Neuronal stem cell (in vitro differentiated cells): ENCODE measurements at regions not wholly inside any gene's neighbourhood (a gene's known extent, or its start where the extent isn't known, plus 50 kb on each side); places are given as distances from the start of the nearest gene placed in this dataset.
A peak's percentile ranks its signal among the peaks of the same experiment; 100 is the strongest.

ENCODE experiments used
- DNase-seq: peaks from one replicate; pipeline ENCODE4 v3.0.0-alpha.2; 2013; ENCODE audit warnings: low spot score
- H2AFZ ChIP-seq: one replicate; pipeline ENCODE4 v1.6.1; 2013; ENCODE audit warnings: mild to moderate bottlenecking, low read length, inconsistent platforms
- H2AK5ac ChIP-seq: 2 replicates; pipeline ENCODE4 v1.6.1; 2013; ENCODE audit warnings: low read depth, mild to moderate bottlenecking, inconsistent platforms, low read length, moderate library complexity, mixed read lengths
- H2BK120ac ChIP-seq: 2 replicates; pipeline ENCODE4 v1.6.1; 2013; ENCODE audit warnings: low read depth, mild to moderate bottlenecking, inconsistent platforms, low read length, moderate library complexity, mixed read lengths
- H2BK12ac ChIP-seq: one replicate; pipeline ENCODE4 v1.6.1; 2013; ENCODE audit warnings: low read length, inconsistent platforms
- H2BK15ac ChIP-seq: 2 replicates; pipeline ENCODE4 v1.6.1; 2013; ENCODE audit warnings: mild to moderate bottlenecking, low read length, inconsistent platforms, mixed read lengths
- H2BK5ac ChIP-seq: one replicate; pipeline ENCODE4 v1.6.1; 2013; ENCODE audit warnings: inconsistent platforms, mild to moderate bottlenecking, low read length, moderate library complexity
- H3K14ac ChIP-seq: one replicate; pipeline ENCODE4 v1.6.1; 2013; ENCODE audit warnings: low read length, inconsistent platforms
- H3K18ac ChIP-seq: 2 replicates; pipeline ENCODE4 v1.6.1; 2013; ENCODE audit warnings: low read length, inconsistent platforms
- H3K23ac ChIP-seq: 2 replicates; pipeline ENCODE4 v1.6.1; 2013; ENCODE audit warnings: low read depth, mild to moderate bottlenecking, mixed read lengths, low read length, inconsistent platforms; ENCODE audit not compliant: poor library complexity
- H3K27ac ChIP-seq: replicated peaks from 3 replicates; pipeline ENCODE4 v1.5.1; 2013; ENCODE audit warnings: low read length, inconsistent platforms
- H3K27me3 ChIP-seq, 3 experiments: 2 replicates each; pipeline ENCODE4 v1.6.1; 2013; ENCODE audit warnings: low read length in 3 of 3, mild to moderate bottlenecking in 2 of 3, inconsistent platforms in 1 of 3, low read depth in 1 of 3, mixed read lengths in 1 of 3, moderate library complexity in 1 of 3; ENCODE audit not compliant: control insufficient read depth in 3 of 3, insufficient read depth in 3 of 3
- H3K36me3 ChIP-seq, 2 donors: replicated peaks in 1 of 2; 2 replicates each; pipeline ENCODE4 v1.6.1; 2013; ENCODE audit warnings: low read length in 2 of 2; ENCODE audit not compliant: control insufficient read depth in 2 of 2, insufficient read depth in 2 of 2
- H3K4ac ChIP-seq: 2 replicates; pipeline ENCODE4 v1.6.1; 2013; ENCODE audit warnings: inconsistent platforms, mild to moderate bottlenecking, low read length, moderate library complexity
- H3K4me1 ChIP-seq, 2 donors: 1 replicate in 1 of 2; 2 replicates in 1 of 2; pipeline ENCODE4 v1.6.1; 2013; ENCODE audit warnings: low read length in 2 of 2, low read depth in 1 of 2; ENCODE audit not compliant: control insufficient read depth in 2 of 2, insufficient read depth in 1 of 2
- H3K4me2 ChIP-seq: one replicate; pipeline ENCODE4 v1.6.1; 2013; ENCODE audit warnings: mild to moderate bottlenecking, low read length, inconsistent platforms; ENCODE audit not compliant: insufficient read depth, poor library complexity, severe bottlenecking
- H3K4me3 ChIP-seq, 2 donors: 2 replicates each; pipeline ENCODE4 v1.5.1; 2013; ENCODE audit warnings: low read length in 2 of 2, mild to moderate bottlenecking in 2 of 2, inconsistent platforms in 1 of 2, moderate library complexity in 1 of 2
- H3K79me1 ChIP-seq: one replicate; pipeline ENCODE4 v1.6.1; 2013; ENCODE audit warnings: low read depth, mild to moderate bottlenecking, inconsistent platforms, low read length, moderate library complexity
- H3K9ac ChIP-seq: one replicate; pipeline ENCODE4 v1.6.1; 2013; ENCODE audit warnings: mild to moderate bottlenecking, low read depth, low read length, inconsistent platforms; ENCODE audit not compliant: poor library complexity
- H3K9me3 ChIP-seq, 2 donors: replicated peaks in 1 of 2; 2 replicates each; pipeline versions ENCODE3 to v1.6.1; 2013; ENCODE audit warnings: low read length in 2 of 2, mild to moderate bottlenecking in 2 of 2, inconsistent platforms in 1 of 2, low read depth in 1 of 2, mixed read lengths in 1 of 2, moderate library complexity in 1 of 2; ENCODE audit not compliant: control insufficient read depth in 2 of 2, insufficient read depth in 1 of 2
- H4K8ac ChIP-seq: one replicate; pipeline ENCODE4 v1.6.1; 2013; ENCODE audit warnings: low read depth, mild to moderate bottlenecking, inconsistent platforms, low read length, moderate library complexity
- H4K91ac ChIP-seq: one replicate; pipeline ENCODE4 v1.6.1; 2013; ENCODE audit warnings: low read length, low read depth, mild to moderate bottlenecking, inconsistent platforms; ENCODE audit not compliant: poor library complexity
- WGBS, 2 donors: extraction: QIAGEN DNeasy Blood & Tissue Kit; methylation state at CpG; one replicate each; pipeline ENCODE4 v1.1.7; 2013; ENCODE audit warnings: missing lambda C conversion rate in 2 of 2, mixed read lengths in 1 of 2; ENCODE audit not compliant: insufficient read length in 2 of 2, insufficient replicate concordance in 1 of 2; ENCODE audit errors: extremely low coverage in 2 of 2; 5-methylcytosine and 5-hydroxymethylcytosine counted together

GRCh38 chr14:76950055-76951020, 78.2 kb downstream of the IRF2BPL start:
- Histone ChIP-seq H3K79me1 (no peaks in the 10 kb centered on the region), H3K9me3 (no peaks in the 10 kb centered on the region), H3K14ac (no peak overlapping the region), H2AK5ac (peak overlapping the region; percentile 64), H3K4me3 (no peak overlapping the region), H2BK12ac (peak overlapping the region; percentile 95), H2BK15ac (peak overlapping the region; percentile 88), H3K9ac (peak overlapping the region; percentile 51), H3K36me3 (no peaks in the 10 kb centered on the region), H3K27me3 (no peaks in the 10 kb centered on the region), H4K91ac (no peak overlapping the region), H3K27ac (no peak overlapping the region), H3K4me2 (no peak overlapping the region), H4K8ac (no peak overlapping the region), H3K18ac (peak overlapping the region; percentile 78), H2BK5ac (no peak overlapping the region), H2BK120ac (no peak overlapping the region), H2AFZ (no peak overlapping the region), H3K23ac (no peak overlapping the region), H3K4ac (peak overlapping the region; percentile 69), H3K4me1 (peaks cover 18 to 33% of the 10 kb centered on the region in 2 donors)
- WGBS, 2 donors: no CpG with 5 or more reads among the region's 14 CpGs
- DNase-seq: no peak

- Histone ChIP-seq H2BK12ac (no peak overlapping the region), H3K27me3 (no peaks in the 10 kb centered on the region), H2AK5ac (no peak overlapping the region), H4K91ac (no peak overlapping the region), H3K18ac (no peak overlapping the region), H3K4me3 (no peak overlapping the region), H3K4me2 (no peak overlapping the region), H3K4ac (no peak overlapping the region), H3K14ac (no peak overlapping the region), H3K79me1 (no peaks in the 10 kb centered on the region), H4K8ac (no peak overlapping the region), H3K27ac (no peak overlapping the region), H3K36me3 (no peaks in the 10 kb centered on the region), H3K4me1 (peaks cover 18 to 27% of the 10 kb centered on the region in 2 donors), H2BK120ac (no peak overlapping the region), H2AFZ (no peak overlapping the region), H2BK15ac (no peak overlapping the region), H3K23ac (no peak overlapping the region), H3K9me3 (no peaks in the 10 kb centered on the region), H3K9ac (no peak overlapping the region), H2BK5ac (no peak overlapping the region)
- no peak for DNase-seq
- no CpG with 5 or more reads among the region's 6 CpGs for WGBS, 2 donors
These were observed 79.5 kb downstream of the IRF2BPL start for GRCh38 chr14:76948976-76949375.

- no peak overlapping the region for H3K23ac ChIP-seq
- WGBS, 2 donors: no CpG with 5 or more reads among the region's 11 CpGs
- H3K4me3 ChIP-seq: no peak overlapping the region
- no peaks in the 10 kb centered on the region for H3K9me3 ChIP-seq
- no peak overlapping the region for H2BK5ac ChIP-seq
- no peak overlapping the region for H2BK120ac ChIP-seq
- H4K91ac ChIP-seq: no peak overlapping the region
- H2BK15ac ChIP-seq: peak overlapping the region; percentile 6
- H2AK5ac ChIP-seq: peak overlapping the region; percentile 20
- no peak overlapping the region for H3K18ac ChIP-seq
- H3K4me2 ChIP-seq: no peak overlapping the region
- H3K79me1 ChIP-seq: no peaks in the 10 kb centered on the region
- no peaks in the 10 kb centered on the region for H3K36me3 ChIP-seq
- no peak overlapping the region for H4K8ac ChIP-seq
- peak overlapping the region; percentile 59 for H2BK12ac ChIP-seq
- peaks cover 18 to 25% of the 10 kb centered on the region in 2 donors for H3K4me1 ChIP-seq
- H3K4ac ChIP-seq: no peak overlapping the region
- peak overlapping the region; percentile 25 for H2AFZ ChIP-seq
- DNase-seq: no peak
- no peak overlapping the region for H3K9ac ChIP-seq
- no peak overlapping the region for H3K27ac ChIP-seq
- no peaks in the 10 kb centered on the region for H3K27me3 ChIP-seq
- no peak overlapping the region for H3K14ac ChIP-seq
These were observed 80.1 kb downstream of the IRF2BPL start for GRCh38 chr14:76948213-76948947.

GRCh38 chr14:76947838-76948184, 80.7 kb downstream of the IRF2BPL start:
- Histone ChIP-seq H2BK12ac (no peak overlapping the region), H2AFZ (peak overlapping the region; percentile 25), H3K4me2 (peak overlapping the region; percentile 3), H3K79me1 (no peaks in the 10 kb centered on the region), H2BK15ac (no peak overlapping the region), H3K4me1 (peaks cover 18 to 24% of the 10 kb centered on the region in 2 donors), H3K4me3 (no peak overlapping the region), H3K23ac (no peak overlapping the region), H3K36me3 (no peaks in the 10 kb centered on the region), H3K4ac (no peak overlapping the region), H2BK5ac (no peak overlapping the region), H4K8ac (no peak overlapping the region), H3K27ac (peak overlapping the region; percentile 36), H2BK120ac (no peak overlapping the region), H3K9me3 (no peaks in the 10 kb centered on the region), H3K14ac (no peak overlapping the region), H4K91ac (no peak overlapping the region), H3K27me3 (no peaks in the 10 kb centered on the region), H3K9ac (no peak overlapping the region), H3K18ac (no peak overlapping the region), H2AK5ac (no peak overlapping the region)
- DNase-seq: no peak
- no CpG with 5 or more reads among the region's 5 CpGs for WGBS, 2 donors
